A549 (cell line): ENCODE measurements at regions not wholly inside any gene's neighbourhood (a gene's known extent, or its start where the extent isn't known, plus 50 kb on each side); places are given as distances from the start of the nearest gene placed in this dataset.

ENCODE experiments used
- ATAC-seq, 2 experiments: fragments of 200-7000 bp in 1 of 2; fragments of >200 bp in 1 of 2; cut with Nextera tagmentation in 1 of 2; cut with Tn5 transposase in 1 of 2; 3 replicates each; pipeline versions ENCODE4 v1.8.0 to v1.9.1; 2018 to 2020; ENCODE audit warnings: mild to moderate bottlenecking in 1 of 2, moderate library complexity in 1 of 2
- CTCF ChIA-PET: fragments of 300-600 bp; sonication (Branson Sonifier 250); formaldehyde crosslinking; extraction: SDS; loops from one replicate; lab custom pipeline; 2021; ENCODE audit warnings: antibody characterized with exemption, inconsistent platforms; lab: Yijun Ruan, JAX
- POLR2A ChIA-PET: fragments of 350-600 bp; formaldehyde crosslinking; extraction: SDS; loops from one replicate; lab custom pipeline; 2021; ENCODE audit warnings: antibody characterized with exemption, inconsistent platforms; lab: Yijun Ruan, JAX
- DNase-seq, 2 experiments: peaks; one replicate each; pipeline versions ENCODE4 v3.0.0 to v3.0.0-alpha.2; 2011 to 2016; ENCODE audit warnings: low read depth in 1 of 2, low spot score in 1 of 2
- FAIRE-seq: peaks from 2 replicates; lab custom pipeline; 2011; peaks lifted over from hg19 to GRCh38; lab: Jason Lieb, UNC
- H3K27ac ChIP-seq, 2 experiments: fragments of >200 bp; sonication (Bioruptor Twin); formaldehyde crosslinking; 3 replicates each; pipeline ENCODE4 v1.5.1; 2016 to 2017
- H3K4me1 ChIP-seq: fragments of >200 bp; sonication (Bioruptor Twin); formaldehyde crosslinking; 3 replicates; pipeline ENCODE4 v1.6.1; 2016
- H3K4me2 ChIP-seq: fragments of >200 bp; sonication (Bioruptor Twin); formaldehyde crosslinking; 3 replicates; pipeline ENCODE4 v1.6.1; 2016
- H3K4me3 ChIP-seq: fragments of >200 bp; sonication (Bioruptor Twin); formaldehyde crosslinking; 3 replicates; pipeline ENCODE4 v1.5.1; 2016
- H3K9me3 ChIP-seq: fragments of >200 bp; sonication (Bioruptor Twin); formaldehyde crosslinking; 3 replicates; pipeline ENCODE4 v1.6.1; 2016
- CBX2 ChIP-seq: fragments of 200-600 bp; sonication (generic); IDR thresholded peaks from 2 replicates; pipeline ENCODE4 v1.6.1; 2016; ENCODE audit warnings: low read depth, mild to moderate bottlenecking, borderline replicate concordance
- CEBPB ChIP-seq, 2 experiments: fragments of >200 bp in 1 of 2; sonication (Bioruptor Twin) in 1 of 2; formaldehyde crosslinking in 1 of 2; IDR thresholded peaks; 2 replicates each; pipeline ENCODE4 v1.6.1; 2012 to 2016
- CHD2 ChIP-seq: fragments of 150-350 bp; IDR thresholded peaks from 2 replicates; pipeline ENCODE4 v1.6.1; 2014; ENCODE audit warnings: low read length; ENCODE audit not compliant: partially characterized antibody
- CHD4 ChIP-seq: fragments of 200-600 bp; sonication (generic); IDR thresholded peaks from 2 replicates; pipeline ENCODE4 v1.6.1; 2016; ENCODE audit warnings: antibody characterized with exemption, mild to moderate bottlenecking, borderline replicate concordance
- EHMT2 ChIP-seq: fragments of 200-600 bp; sonication (generic); IDR thresholded peaks from 2 replicates; pipeline ENCODE4 v1.6.1; 2016; ENCODE audit warnings: antibody characterized with exemption, low read depth, mild to moderate bottlenecking, moderate library complexity
- ESRRA ChIP-seq: fragments of 150-350 bp; IDR thresholded peaks from 2 replicates; pipeline ENCODE4 v1.6.1; 2014; ENCODE audit warnings: mild to moderate bottlenecking, low read length, borderline replicate concordance
- FOSL2 ChIP-seq, 2 experiments: fragments of 450-650 bp in 1 of 2; fragments of >200 bp in 1 of 2; sonication (Bioruptor Twin) in 1 of 2; formaldehyde crosslinking; IDR thresholded peaks; 2 replicates each; pipeline versions ENCODE4 v1.5.0 to v1.6.1; 2016 to 2020; ENCODE audit warnings: mild to moderate bottlenecking in 1 of 2, moderate library complexity in 1 of 2
- FOXS1 ChIP-seq: fragments of 250-450 bp; sonication (Bioruptor Pico); IDR thresholded peaks from 2 replicates; pipeline ENCODE4 v1.5.0; 2020; ENCODE audit warnings: mild to moderate bottlenecking, moderate library complexity
- GATA3 ChIP-seq: IDR thresholded peaks from 2 replicates; pipeline ENCODE4 v1.6.1; 2012; ENCODE audit warnings: borderline replicate concordance
- HDAC2 ChIP-seq: fragments of 200-600 bp; sonication (generic); IDR thresholded peaks from 2 replicates; pipeline ENCODE4 v1.6.1; 2016
- HES2 ChIP-seq: fragments of >200 bp; sonication (Bioruptor Twin); formaldehyde crosslinking; IDR thresholded peaks from 2 replicates; pipeline ENCODE4 v1.6.1; 2016
- HEYL ChIP-seq: fragments of 250-450 bp; sonication (Bioruptor Pico); IDR thresholded peaks from 2 replicates; pipeline ENCODE4 v1.8.0; 2021; ENCODE audit warnings: mild to moderate bottlenecking, moderate library complexity
- HOXB5 ChIP-seq: fragments of 250-450 bp; sonication (Bioruptor Pico); IDR thresholded peaks from 2 replicates; pipeline ENCODE4 v1.5.0; 2020; ENCODE audit warnings: mild to moderate bottlenecking, moderate library complexity
- JUNB ChIP-seq: fragments of >200 bp; sonication (Bioruptor Twin); formaldehyde crosslinking; IDR thresholded peaks from 2 replicates; pipeline ENCODE4 v1.6.1; 2016
- KDM1A ChIP-seq: fragments of 200-600 bp; sonication (generic); IDR thresholded peaks from 2 replicates; pipeline ENCODE4 v1.6.1; 2016; ENCODE audit warnings: low read depth, mild to moderate bottlenecking
- MAZ ChIP-seq: fragments of 150-350 bp; IDR thresholded peaks from 2 replicates; pipeline ENCODE4 v1.6.1; 2014; ENCODE audit warnings: antibody characterized with exemption, low read depth, low read length, borderline replicate concordance
- NPAS2 ChIP-seq: fragments of 250-450 bp; sonication (Bioruptor Pico); IDR thresholded peaks from 2 replicates; pipeline ENCODE4 v1.8.0; 2022; ENCODE audit warnings: mild to moderate bottlenecking, moderate library complexity, borderline replicate concordance
- NR3C1 ChIP-seq: fragments of >200 bp; sonication (Bioruptor Twin); formaldehyde crosslinking; IDR thresholded peaks from 3 replicates; pipeline ENCODE4 v1.6.1; 2017
- PHF8 ChIP-seq: fragments of 200-600 bp; sonication (generic); IDR thresholded peaks from 2 replicates; pipeline ENCODE4 v1.6.1; 2016; ENCODE audit warnings: low read depth, mild to moderate bottlenecking, antibody characterized with exemption, moderate library complexity, borderline replicate concordance
- POLR2AphosphoS2 ChIP-seq: conservative IDR thresholded peaks from 2 replicates; pipeline ENCODE4 v1.6.1; 2012; ENCODE audit warnings: low read length, improper control_type of control experiment, inconsistent platforms
- RARB ChIP-seq: fragments of 250-450 bp; sonication (Bioruptor Pico); IDR thresholded peaks from 2 replicates; pipeline ENCODE4 v1.8.0; 2021; ENCODE audit warnings: mild to moderate bottlenecking, moderate library complexity
- RNF2 ChIP-seq: fragments of 200-600 bp; sonication (generic); IDR thresholded peaks from 2 replicates; pipeline ENCODE4 v1.6.1; 2016; ENCODE audit warnings: low read depth, mild to moderate bottlenecking, antibody characterized with exemption, moderate library complexity, borderline replicate concordance
- SMC3 ChIP-seq: fragments of >200 bp; sonication (Bioruptor Twin); formaldehyde crosslinking; IDR thresholded peaks from 3 replicates; pipeline ENCODE4 v1.6.1; 2018; ENCODE audit warnings: inconsistent platforms
- TFCP2L1 ChIP-seq: fragments of 250-450 bp; sonication (Bioruptor Pico); IDR thresholded peaks from 2 replicates; pipeline ENCODE4 v1.5.0; 2021; ENCODE audit warnings: mild to moderate bottlenecking
- TP53 ChIP-seq: fragments of 250-450 bp; sonication (Bioruptor Pico); IDR thresholded peaks from 2 replicates; pipeline ENCODE4 v1.5.0; 2021; ENCODE audit warnings: mild to moderate bottlenecking, moderate library complexity
- ZFP36 ChIP-seq: fragments of 450-650 bp; IDR thresholded peaks from 2 replicates; pipeline ENCODE4 v1.6.1; 2014; ENCODE audit warnings: borderline replicate concordance; ENCODE audit not compliant: partially characterized antibody
- ZNF302 ChIP-seq: fragments of 250-450 bp; sonication (Bioruptor Pico); IDR thresholded peaks from 2 replicates; pipeline ENCODE4 v1.9.0; 2021; ENCODE audit warnings: inconsistent platforms, mild to moderate bottlenecking, moderate library complexity
- ZSCAN20 ChIP-seq: fragments of 250-450 bp; sonication (Bioruptor Pico); IDR thresholded peaks from 2 replicates; pipeline ENCODE4 v1.8.0; 2022; ENCODE audit warnings: mild to moderate bottlenecking, moderate library complexity
- WGBS: methylation state at CpG from one replicate; pipeline ENCODE4 v1.1.6; 2017; ENCODE audit errors: missing lambda C conversion rate; 5-methylcytosine and 5-hydroxymethylcytosine counted together
- TF ChIP-seq, protein P1 (sequence below): IDR thresholded peaks from 2 replicates; pipeline ENCODE4 v1.6.1; 2012
- TF ChIP-seq, protein P2 (sequence below): fragments of 200-600 bp; sonication (generic); IDR thresholded peaks from 2 replicates; pipeline ENCODE4 v1.6.1; 2016; ENCODE audit warnings: antibody characterized with exemption, mild to moderate bottlenecking, moderate library complexity

DNA sequence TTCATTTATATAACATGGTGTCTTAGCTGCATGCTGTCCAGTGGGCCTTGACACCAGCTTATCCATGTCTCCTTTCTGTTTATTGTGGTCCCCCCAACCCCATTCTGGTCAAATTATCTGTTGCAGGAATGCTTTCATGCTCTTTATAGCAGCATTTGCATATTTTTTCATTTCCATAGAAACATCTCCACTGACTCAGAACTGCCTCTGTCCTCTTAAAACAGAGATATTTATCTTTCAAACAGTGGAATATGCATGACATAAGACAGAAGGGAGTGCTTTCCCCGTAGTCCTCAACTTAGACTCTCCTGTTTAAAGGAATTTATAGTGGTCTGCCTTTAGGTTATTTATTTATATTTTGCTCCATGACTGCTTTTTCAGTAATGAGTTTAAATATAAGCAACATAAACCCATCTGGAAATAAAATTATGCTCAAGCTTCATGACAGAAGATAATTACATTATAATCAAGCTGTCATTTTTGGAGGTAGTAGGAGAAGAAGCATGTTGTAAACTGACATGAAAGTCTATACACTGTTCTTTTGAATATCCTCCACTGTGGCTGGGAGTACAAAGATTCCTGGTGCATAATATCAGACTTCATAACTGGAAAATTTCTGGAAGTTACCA lies 179.5 kb upstream of the CD96 start:
- no peak for FAIRE-seq
- Histone ChIP-seq H3K4me2 (no peak overlapping the region), H3K9me3 (no peaks in the 10 kb centered on the region), H3K4me3 (no peak overlapping the region), H3K27ac (no peak overlapping the region), H3K4me1 (no peaks in the 10 kb centered on the region)
- DNase-seq = no peak
- POLR2A ChIA-PET = no interaction called here
- ATAC-seq = no peak
- CTCF ChIA-PET = no interaction called here
- WGBS = 0% methylated on average over 1 of the region's 1 CpG
- TF ChIP-seq ZSCAN20 (CRISPR knock-in tag) (no peak), HDAC2 (no peak), ESRRA (no peak), ZNF302 (CRISPR knock-in tag) (no peak), CEBPB (IDR thresholded peaks at IDR 0.05) (no peak), PHF8 (no peak), SMC3 (no peak), JUNB (no peak), KDM1A (no peak), GATA3 (no peak), NPAS2 (no peak), FOSL2 (IDR thresholded peaks at IDR 0.05) (no peak), FOSL2 (CRISPR knock-in tag; IDR thresholded peaks at IDR 0.05) (no peak), CHD2 (no peak)
- TF ChIP-seq, protein P1, sequence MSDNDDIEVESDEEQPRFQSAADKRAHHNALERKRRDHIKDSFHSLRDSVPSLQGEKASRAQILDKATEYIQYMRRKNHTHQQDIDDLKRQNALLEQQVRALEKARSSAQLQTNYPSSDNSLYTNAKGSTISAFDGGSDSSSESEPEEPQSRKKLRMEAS = no peak

DNA sequence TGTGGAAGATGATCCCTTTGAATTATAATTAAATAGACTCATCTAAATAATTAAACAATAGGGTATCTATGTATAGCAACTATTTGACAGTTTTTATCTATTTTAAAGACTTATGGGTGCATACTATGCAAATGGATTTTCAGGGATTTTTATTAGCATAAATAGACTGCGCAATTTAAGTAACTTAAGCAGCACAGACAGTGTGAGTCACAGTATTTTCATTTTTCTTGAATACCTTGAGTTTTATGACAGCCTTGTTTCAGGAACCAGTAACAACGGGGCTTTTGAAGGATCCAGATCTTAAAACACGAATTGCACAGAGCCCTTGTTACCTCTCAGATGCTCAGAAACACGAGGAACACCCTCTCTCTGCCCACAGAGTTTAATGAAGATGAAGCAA lies 175.5 kb upstream of the CD96 start:
- ATAC-seq (no peak), DNase-seq (no peak), FAIRE-seq (no peak)
- no peak overlapping the region for H3K27ac ChIP-seq
- POLR2A ChIA-PET = no interaction called here
- 0 out of 3 replicates have a peak, but pooled peaks cover 3% of the 10 kb centered on the region for H3K9me3 ChIP-seq
- 12% methylated on average over 4 of the region's 4 CpGs for WGBS
- no peak overlapping the region for H3K4me2 ChIP-seq
- no peak for TF ChIP-seq POLR2AphosphoS2
- TF ChIP-seq JUNB = no peak
- no peak for TF ChIP-seq ZFP36
- no peak overlapping the region for H3K4me3 ChIP-seq
- H3K4me1 ChIP-seq = no peaks in the 10 kb centered on the region
- CTCF ChIA-PET = no interaction called here

DNA sequence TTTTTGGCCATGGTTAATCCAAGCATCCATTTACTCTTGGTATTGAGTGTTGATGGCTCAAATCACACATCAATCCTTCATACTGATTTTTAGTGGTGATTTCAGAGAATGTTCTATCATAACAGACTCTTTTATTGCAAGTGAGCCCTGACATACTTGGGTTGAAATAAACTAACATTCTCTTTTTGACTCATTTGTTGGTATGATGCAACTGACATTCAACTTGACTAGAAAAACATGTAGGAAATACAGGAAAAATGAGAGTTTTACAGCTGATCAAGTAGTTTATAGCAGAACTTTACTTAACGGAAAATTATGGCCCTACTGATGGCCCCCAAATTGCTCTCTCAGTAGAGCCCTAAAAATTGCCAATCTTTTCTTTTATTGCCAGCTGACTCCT lies 173.9 kb upstream of the CD96 start:
- no peaks in the 10 kb centered on the region for H3K4me1 ChIP-seq
- FAIRE-seq (no peak), DNase-seq (no peak), ATAC-seq (no peak)
- TF ChIP-seq RARB = no peak
- TF ChIP-seq NR3C1 = no peak
- TF ChIP-seq CHD4 = no peak
- WGBS = 77% methylated on average over 1 of the region's 1 CpG
- ChIA-PET POLR2A (no interaction called here), CTCF (interaction anchor here (0.6 to 0.9 kb wide), 2 partner anchors 107 to 288 kb away, joined by 3 read pairs; no protein-coding TSS in a partner anchor)
- no peak overlapping the region for H3K4me3 ChIP-seq
- H3K27ac ChIP-seq = no peak overlapping the region
- no peak overlapping the region for H3K4me2 ChIP-seq
- 0 out of 3 replicates have a peak, but pooled peaks cover 3% of the 10 kb centered on the region for H3K9me3 ChIP-seq

DNA sequence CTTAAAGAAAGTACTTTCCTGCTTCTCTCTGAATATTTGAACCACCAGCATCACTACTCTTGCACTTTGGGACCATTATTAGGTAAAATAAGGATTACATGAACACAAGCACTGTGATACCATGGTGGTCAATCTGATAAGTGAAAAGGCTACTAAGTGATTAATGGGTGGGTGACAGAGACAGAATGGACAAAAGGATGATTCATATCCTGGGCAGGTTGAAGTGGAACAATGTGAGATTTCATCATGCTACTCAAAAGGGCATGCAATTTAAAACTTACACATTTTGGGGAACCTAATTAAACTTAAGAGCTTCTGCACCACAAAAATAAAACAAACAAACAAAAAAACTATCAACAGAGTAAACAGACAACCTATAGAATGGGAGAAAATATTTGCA lies 172.0 kb upstream of the CD96 start:
- FAIRE-seq (no peak), ATAC-seq (no peak), DNase-seq (no peak)
- Histone ChIP-seq H3K9me3 (0 out of 3 replicates have a peak, but pooled peaks cover 3% of the 10 kb centered on the region), H3K4me1 (no peaks in the 10 kb centered on the region), H3K27ac (no peak overlapping the region), H3K4me3 (no peak overlapping the region), H3K4me2 (no peak overlapping the region)
- ChIA-PET CTCF (no interaction called here), POLR2A (no interaction called here)
- TF ChIP-seq HOXB5 (no peak), CHD2 (no peak), HES2 (no peak), ZNF302 (CRISPR knock-in tag) (no peak), TFCP2L1 (CRISPR knock-in tag) (no peak), MAZ (no peak), KDM1A (no peak), FOXS1 (CRISPR knock-in tag) (no peak), EHMT2 (no peak), SMC3 (no peak), RNF2 (no peak), ZFP36 (no peak), TP53 (CRISPR knock-in tag) (no peak), CBX2 (no peak), HEYL (CRISPR knock-in tag) (no peak)
- TF ChIP-seq, protein P2, sequence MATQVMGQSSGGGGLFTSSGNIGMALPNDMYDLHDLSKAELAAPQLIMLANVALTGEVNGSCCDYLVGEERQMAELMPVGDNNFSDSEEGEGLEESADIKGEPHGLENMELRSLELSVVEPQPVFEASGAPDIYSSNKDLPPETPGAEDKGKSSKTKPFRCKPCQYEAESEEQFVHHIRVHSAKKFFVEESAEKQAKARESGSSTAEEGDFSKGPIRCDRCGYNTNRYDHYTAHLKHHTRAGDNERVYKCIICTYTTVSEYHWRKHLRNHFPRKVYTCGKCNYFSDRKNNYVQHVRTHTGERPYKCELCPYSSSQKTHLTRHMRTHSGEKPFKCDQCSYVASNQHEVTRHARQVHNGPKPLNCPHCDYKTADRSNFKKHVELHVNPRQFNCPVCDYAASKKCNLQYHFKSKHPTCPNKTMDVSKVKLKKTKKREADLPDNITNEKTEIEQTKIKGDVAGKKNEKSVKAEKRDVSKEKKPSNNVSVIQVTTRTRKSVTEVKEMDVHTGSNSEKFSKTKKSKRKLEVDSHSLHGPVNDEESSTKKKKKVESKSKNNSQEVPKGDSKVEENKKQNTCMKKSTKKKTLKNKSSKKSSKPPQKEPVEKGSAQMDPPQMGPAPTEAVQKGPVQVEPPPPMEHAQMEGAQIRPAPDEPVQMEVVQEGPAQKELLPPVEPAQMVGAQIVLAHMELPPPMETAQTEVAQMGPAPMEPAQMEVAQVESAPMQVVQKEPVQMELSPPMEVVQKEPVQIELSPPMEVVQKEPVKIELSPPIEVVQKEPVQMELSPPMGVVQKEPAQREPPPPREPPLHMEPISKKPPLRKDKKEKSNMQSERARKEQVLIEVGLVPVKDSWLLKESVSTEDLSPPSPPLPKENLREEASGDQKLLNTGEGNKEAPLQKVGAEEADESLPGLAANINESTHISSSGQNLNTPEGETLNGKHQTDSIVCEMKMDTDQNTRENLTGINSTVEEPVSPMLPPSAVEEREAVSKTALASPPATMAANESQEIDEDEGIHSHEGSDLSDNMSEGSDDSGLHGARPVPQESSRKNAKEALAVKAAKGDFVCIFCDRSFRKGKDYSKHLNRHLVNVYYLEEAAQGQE = no peak
